ENCODE measurements at regions not wholly inside any gene's neighbourhood (a gene's known extent, or its start where the extent isn't known, plus 50 kb on each side); places are given as distances from the start of the nearest gene placed in this dataset.

GRCh38 chr15:60283936-60284335, 113.8 kb downstream of the ANXA2 start:
- TF ChIP-seq POLR2A (IDR thresholded peaks at IDR 0.05) (no peak), CTCF (IDR thresholded peaks at IDR 0.05) (no peak)

All from uterus (tissue), 2 donors.